OCI-LY7 (cell line): ENCODE measurements at regions not wholly inside any gene's neighbourhood (a gene's known extent, or its start where the extent isn't known, plus 50 kb on each side); places are given as distances from the start of the nearest gene placed in this dataset.

Experiments used
- CTCF ChIP-seq: fragments of 200-600 bp; sonication (generic); conservative IDR thresholded peaks from 2 replicates; pipeline ENCODE4 v1.5.1; 2014; ENCODE audit warnings: mild to moderate bottlenecking, antibody characterized with exemption, low read length, moderate library complexity, mixed read lengths
- EZH2phosphoT487 ChIP-seq: fragments of 200-600 bp; sonication (generic); IDR thresholded peaks from 2 replicates; pipeline ENCODE4 v1.6.1; 2018; ENCODE audit warnings: low read depth, borderline replicate concordance, mild to moderate bottlenecking, mixed run types, antibody characterized with exemption, low read length, moderate library complexity, mixed read lengths

- TF ChIP-seq CTCF (peak; percentile 87), EZH2phosphoT487 (no peak)
These were observed 263.8 kb downstream of the HS3ST3A1 start for GRCh38 chr17:13337864-13338371.
